HG03565 (cell line): ENCODE measurements at regions not wholly inside any gene's neighbourhood (a gene's known extent, or its start where the extent isn't known, plus 50 kb on each side); places are given as distances from the start of the nearest gene placed in this dataset.
"Not testable (repeated sequence)": the region's sequence is repeated elsewhere in the genome, so short reads cannot be mapped to it uniquely, and the experiment has no call there.

Experiments used
- ATAC-seq: cut with Tn5 transposase; IDR thresholded peaks from one replicate; pipeline ENCODE4 v1.9.1; 2021; ENCODE audit warnings: mild to moderate bottlenecking, moderate library complexity; ENCODE audit not compliant: unreplicated experiment

DNA sequence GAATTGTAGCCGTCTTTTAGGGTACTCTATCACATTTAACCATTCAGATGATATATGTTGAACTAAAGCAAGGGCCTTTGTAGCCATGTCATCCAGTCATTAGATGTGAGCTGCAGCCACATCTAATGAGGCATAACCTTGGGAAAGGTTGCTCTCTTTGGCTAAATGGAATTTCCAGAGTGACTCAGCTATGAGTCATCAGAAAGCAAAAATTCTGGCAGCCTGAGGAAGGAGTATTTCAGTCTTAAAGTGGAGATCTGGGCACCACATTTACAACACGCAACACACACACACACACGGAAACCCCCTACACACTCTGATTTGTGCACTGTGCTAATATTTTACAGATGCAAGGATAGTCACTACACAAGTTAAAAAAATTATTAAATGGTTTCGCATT, 176.9 kb upstream of the ZWINT start:
- ATAC-seq, result no peak

DNA sequence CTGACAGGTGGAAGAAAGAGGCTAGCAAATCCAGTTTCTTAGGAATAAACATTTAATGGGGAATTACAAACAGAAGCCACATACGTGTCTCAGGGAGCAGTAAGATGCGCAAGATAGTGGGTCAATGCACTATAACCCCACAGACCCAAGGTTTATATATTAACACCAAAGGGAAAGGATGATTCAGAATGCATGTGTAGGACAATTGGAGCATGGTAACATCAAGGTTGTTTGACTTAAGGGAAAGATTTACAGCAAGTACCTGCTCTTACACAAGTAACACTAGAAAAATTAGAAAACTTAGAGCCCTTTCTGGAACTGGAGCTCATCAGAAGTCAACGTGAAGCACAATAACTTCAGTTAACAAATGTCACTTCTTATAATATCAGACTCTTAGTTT, 161.1 kb upstream of the ZWINT start:
- ATAC-seq, result no peak

DNA sequence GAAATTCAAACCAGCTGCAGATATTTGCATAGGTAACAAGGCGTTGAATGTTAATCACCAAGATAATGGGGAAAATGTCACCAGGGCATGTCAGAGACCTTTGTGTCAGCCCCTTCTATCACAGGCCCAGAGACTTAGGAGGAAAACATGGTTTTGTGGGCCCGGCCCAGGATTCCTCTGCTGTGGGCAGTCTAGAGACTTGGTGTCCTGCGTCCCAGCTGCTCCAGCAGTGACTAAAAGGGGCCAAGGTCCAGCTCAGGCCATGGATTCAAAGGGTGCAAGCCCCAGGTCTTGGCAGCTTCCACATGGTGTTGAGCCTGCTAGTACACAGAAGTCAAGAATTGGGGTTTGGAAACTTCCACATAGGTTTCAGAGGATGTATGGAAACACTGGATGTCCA, 147.5 kb upstream of the ZWINT start:
- ATAC-seq, result no peak

GRCh38 chr10:56507033-56507432, 146.0 kb upstream of the ZWINT start:
- ATAC-seq, result no peak

DNA sequence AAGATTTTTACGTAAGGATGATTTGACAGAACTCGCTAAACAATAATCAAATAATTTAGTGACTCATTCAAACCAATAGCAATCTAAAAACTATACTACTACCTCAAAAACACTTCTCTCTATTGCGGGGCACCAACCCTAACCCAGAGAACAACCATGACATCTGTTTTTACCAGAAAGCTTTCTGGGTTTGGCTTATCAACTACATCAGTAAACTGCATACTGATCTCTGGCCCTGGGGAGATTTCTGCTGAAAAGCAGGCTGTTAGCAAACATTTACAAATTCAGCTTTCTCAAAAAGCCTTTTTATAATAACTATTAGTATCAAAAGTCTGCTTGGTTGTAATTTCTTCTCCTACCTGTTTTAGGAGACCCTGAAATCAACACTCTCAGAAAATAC, 144.5 kb upstream of the ZWINT start:
- no peak for ATAC-seq

DNA sequence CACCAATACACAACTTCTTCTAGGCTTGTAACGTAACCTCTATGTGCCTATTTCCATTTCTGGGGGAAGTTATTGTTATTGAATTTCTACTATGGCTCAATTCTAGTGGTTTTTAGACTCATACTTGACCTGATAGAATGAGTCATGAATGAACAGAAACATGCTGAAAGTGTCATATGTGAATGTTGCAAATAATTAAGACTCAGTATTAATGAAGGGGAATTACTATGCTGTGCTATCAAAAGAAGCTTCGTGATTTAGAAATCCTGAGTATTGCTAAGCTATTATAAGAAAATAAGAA, 135.1 kb upstream of the ZWINT start:
- ATAC-seq, result no peak

GRCh38 chr10:56487746-56488145, 126.7 kb upstream of the ZWINT start:
- ATAC-seq, result no peak

- ATAC-seq, result no peak
Measured at GRCh38 chr10:56481521-56482091, 120.5 kb upstream of the ZWINT start.

GRCh38 chr10:56472978-56473377, 111.9 kb upstream of the ZWINT start:
- no peak for ATAC-seq

- ATAC-seq, result no peak
Measured at GRCh38 chr10:56470701-56471100, 109.6 kb upstream of the ZWINT start.

GRCh38 chr10:56469482-56469881, 108.4 kb upstream of the ZWINT start:
- no peak for ATAC-seq

GRCh38 chr10:56466005-56466404, 104.9 kb upstream of the ZWINT start:
- no peak for ATAC-seq

DNA sequence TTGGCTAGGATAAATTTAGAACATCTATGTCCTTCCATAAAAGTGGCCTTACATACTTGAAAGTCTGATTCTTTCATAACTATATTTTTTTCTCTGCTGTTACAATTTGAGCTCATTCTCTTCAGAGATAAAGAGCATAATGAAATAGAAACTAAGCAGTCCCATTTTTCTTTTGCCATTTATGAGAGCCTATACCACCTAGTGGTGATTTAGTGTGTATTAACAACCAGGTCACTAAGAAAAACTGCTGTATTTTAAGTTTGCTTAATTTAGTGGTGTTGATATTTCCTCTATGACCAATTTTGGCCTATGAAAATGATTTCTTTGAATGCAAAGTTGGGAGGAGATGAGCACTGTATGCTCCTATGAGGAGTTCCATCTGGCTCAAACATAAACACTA, 88.7 kb upstream of the ZWINT start:
- ATAC-seq, result peak; percentile 75

DNA sequence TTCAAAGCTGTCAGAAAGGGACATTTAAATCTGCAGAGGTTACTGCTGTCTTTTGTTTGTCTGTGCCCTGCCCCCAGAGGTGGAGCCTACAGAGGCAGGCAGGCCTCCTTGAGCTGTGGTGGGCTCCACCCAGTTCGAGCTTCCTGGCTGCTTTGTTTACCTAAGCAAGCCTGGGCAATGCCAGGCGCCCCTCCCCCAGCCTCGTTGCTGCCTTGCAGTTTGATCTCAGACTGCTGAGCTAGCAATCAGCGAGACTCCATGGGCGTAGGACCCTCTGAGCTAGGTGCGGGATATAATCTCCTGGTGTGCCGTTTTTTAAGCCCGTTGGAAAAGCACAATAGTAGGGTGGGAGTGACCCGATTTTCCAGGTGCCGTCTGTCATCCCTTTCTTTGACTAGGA, 86.6 kb upstream of the ZWINT start:
- not testable (repeated sequence) for ATAC-seq

GRCh38 chr10:56441337-56441736, 80.3 kb upstream of the ZWINT start:
- not testable (repeated sequence) for ATAC-seq
